ENCODE measurements at regions not wholly inside any gene's neighbourhood (a gene's known extent, or its start where the extent isn't known, plus 50 kb on each side); places are given as distances from the start of the nearest gene placed in this dataset.

- H3K4me3 Mint-ChIP-seq = no peak overlapping the region
These were observed 1339.2 kb upstream of the TENM4 start for GRCh38 chr11:80779905-80780605.

GRCh38 chr11:80778941-80779340 is 1338.1 kb upstream of the TENM4 start:
- H3K4me1 Mint-ChIP-seq = no peaks in the 10 kb centered on the region
- H3K9me3 Mint-ChIP-seq = peaks cover 2 to 6% of the 10 kb centered on the region in 2 donors
- DNase-seq (no peak), ATAC-seq (replicated peaks) (no peak)
- H3K27ac Mint-ChIP-seq = no peak overlapping the region
- no peaks in the 10 kb centered on the region for H3K36me3 Mint-ChIP-seq
- no peaks in the 10 kb centered on the region for H3K27me3 Mint-ChIP-seq
- H3K4me3 Mint-ChIP-seq = no peak overlapping the region

More at GRCh38 chr11:80779905-80780605, 1339.2 kb upstream of the TENM4 start:
- no peaks in the 10 kb centered on the region for H3K27me3 Mint-ChIP-seq
- no peak overlapping the region for H3K27ac Mint-ChIP-seq
- H3K4me1 Mint-ChIP-seq = no peaks in the 10 kb centered on the region
- no peak for DNase-seq
- ATAC-seq (replicated peaks) = no peak
- H3K9me3 Mint-ChIP-seq = peaks cover 2 to 5% of the 10 kb centered on the region in 2 donors
- no peaks in the 10 kb centered on the region for H3K36me3 Mint-ChIP-seq

GRCh38 chr11:80778432-80778831 is 1337.6 kb upstream of the TENM4 start:
- Mint-ChIP-seq H3K27ac (no peak overlapping the region), H3K36me3 (no peaks in the 10 kb centered on the region), H3K4me1 (no peaks in the 10 kb centered on the region), H3K27me3 (no peaks in the 10 kb centered on the region), H3K4me3 (no peak overlapping the region), H3K9me3 (peaks cover 2 to 6% of the 10 kb centered on the region in 2 donors)
- DNase-seq (no peak), ATAC-seq (replicated peaks) (no peak)

GRCh38 chr11:80773919-80774318 is 1333.1 kb upstream of the TENM4 start:
- peaks cover 4 to 9% of the 10 kb centered on the region in 2 donors for H3K9me3 Mint-ChIP-seq
- ATAC-seq (replicated peaks) (no peak), DNase-seq (no peak)
- no peak overlapping the region for H3K4me3 Mint-ChIP-seq
- H3K27ac Mint-ChIP-seq = no peak overlapping the region
- H3K27me3 Mint-ChIP-seq = no peaks in the 10 kb centered on the region
- no peaks in the 10 kb centered on the region for H3K36me3 Mint-ChIP-seq
- no peaks in the 10 kb centered on the region for H3K4me1 Mint-ChIP-seq

GRCh38 chr11:80771017-80771416 is 1330.2 kb upstream of the TENM4 start:
- no peaks in the 10 kb centered on the region for H3K4me1 Mint-ChIP-seq
- H3K27me3 Mint-ChIP-seq = no peaks in the 10 kb centered on the region
- no peak for ATAC-seq (replicated peaks)
- no peak overlapping the region for H3K4me3 Mint-ChIP-seq
- no peaks in the 10 kb centered on the region for H3K36me3 Mint-ChIP-seq
- no peak overlapping the region for H3K27ac Mint-ChIP-seq
- peaks cover 4 to 9% of the 10 kb centered on the region in 2 donors for H3K9me3 Mint-ChIP-seq
- DNase-seq = no peak

GRCh38 chr11:80758787-80759186 is 1318.0 kb upstream of the TENM4 start:
- ATAC-seq (replicated peaks) (no peak), DNase-seq (no peak)
- Mint-ChIP-seq H3K4me1 (no peaks in the 10 kb centered on the region), H3K36me3 (no peaks in the 10 kb centered on the region), H3K27ac (no peak overlapping the region), H3K4me3 (no peak overlapping the region), H3K9me3 (peaks cover 0 to 3% of the 10 kb centered on the region in 2 donors), H3K27me3 (no peaks in the 10 kb centered on the region)

GRCh38 chr11:80748207-80748925 is 1307.5 kb upstream of the TENM4 start:
- ATAC-seq (replicated peaks) (no peak), DNase-seq (no peak)
- Mint-ChIP-seq H3K36me3 (no peaks in the 10 kb centered on the region), H3K27ac (no peak overlapping the region), H3K4me3 (no peak overlapping the region), H3K4me1 (no peaks in the 10 kb centered on the region), H3K9me3 (peaks cover 3 to 4% of the 10 kb centered on the region in 2 donors), H3K27me3 (no peaks in the 10 kb centered on the region)

GRCh38 chr11:80746300-80746699 is 1305.5 kb upstream of the TENM4 start:
- H3K4me1 Mint-ChIP-seq = no peaks in the 10 kb centered on the region
- peaks cover 3 to 4% of the 10 kb centered on the region in 2 donors for H3K9me3 Mint-ChIP-seq
- H3K36me3 Mint-ChIP-seq = no peaks in the 10 kb centered on the region
- no peaks in the 10 kb centered on the region for H3K27me3 Mint-ChIP-seq
- ATAC-seq (replicated peaks) (no peak), DNase-seq (no peak)
- no peak overlapping the region for H3K4me3 Mint-ChIP-seq
- H3K27ac Mint-ChIP-seq = no peak overlapping the region

- H3K27me3 Mint-ChIP-seq = no peaks in the 10 kb centered on the region
- H3K27ac Mint-ChIP-seq = no peak overlapping the region
- H3K4me1 Mint-ChIP-seq = no peaks in the 10 kb centered on the region
- no peak for ATAC-seq (replicated peaks)
- peaks cover 3 to 4% of the 10 kb centered on the region in 2 donors for H3K9me3 Mint-ChIP-seq
- no peak overlapping the region for H3K4me3 Mint-ChIP-seq
- DNase-seq = no peak
- H3K36me3 Mint-ChIP-seq = no peaks in the 10 kb centered on the region
These were observed 1304.6 kb upstream of the TENM4 start for GRCh38 chr11:80745416-80745815.

GRCh38 chr11:80733790-80734189 is 1293.0 kb upstream of the TENM4 start:
- Mint-ChIP-seq H3K27ac (no peak overlapping the region), H3K27me3 (no peaks in the 10 kb centered on the region), H3K36me3 (no peaks in the 10 kb centered on the region), H3K9me3 (peaks cover 0 to 3% of the 10 kb centered on the region in 2 donors), H3K4me1 (no peaks in the 10 kb centered on the region), H3K4me3 (no peak overlapping the region)
- ATAC-seq (replicated peaks) = no peak
- DNase-seq = no peak

GRCh38 chr11:80733361-80733760 is 1292.5 kb upstream of the TENM4 start:
- H3K27me3 Mint-ChIP-seq = no peaks in the 10 kb centered on the region
- DNase-seq (no peak), ATAC-seq (replicated peaks) (no peak)
- H3K36me3 Mint-ChIP-seq = no peaks in the 10 kb centered on the region
- peaks cover 0 to 3% of the 10 kb centered on the region in 2 donors for H3K9me3 Mint-ChIP-seq
- H3K27ac Mint-ChIP-seq = no peak overlapping the region
- H3K4me3 Mint-ChIP-seq = no peak overlapping the region
- no peaks in the 10 kb centered on the region for H3K4me1 Mint-ChIP-seq

GRCh38 chr11:80727315-80727714 is 1286.5 kb upstream of the TENM4 start:
- Mint-ChIP-seq H3K4me1 (no peaks in the 10 kb centered on the region), H3K4me3 (no peak overlapping the region), H3K27me3 (no peaks in the 10 kb centered on the region), H3K27ac (no peak overlapping the region), H3K36me3 (no peaks in the 10 kb centered on the region), H3K9me3 (peaks cover 0 to 2% of the 10 kb centered on the region in 2 donors)
- no peak for ATAC-seq (replicated peaks)
- no peak for DNase-seq

GRCh38 chr11:80726236-80726635 is 1285.4 kb upstream of the TENM4 start:
- Mint-ChIP-seq H3K9me3 (peaks cover 0 to 2% of the 10 kb centered on the region in 2 donors), H3K27me3 (no peaks in the 10 kb centered on the region), H3K4me3 (no peak overlapping the region), H3K36me3 (no peaks in the 10 kb centered on the region), H3K27ac (no peak overlapping the region), H3K4me1 (no peaks in the 10 kb centered on the region)
- ATAC-seq (replicated peaks) = no peak
- no peak for DNase-seq

- Mint-ChIP-seq H3K36me3 (no peaks in the 10 kb centered on the region), H3K4me3 (no peak overlapping the region), H3K9me3 (peaks cover 0 to 2% of the 10 kb centered on the region in 2 donors), H3K27me3 (no peaks in the 10 kb centered on the region), H3K27ac (no peak overlapping the region), H3K4me1 (no peaks in the 10 kb centered on the region)
- DNase-seq (no peak), ATAC-seq (replicated peaks) (no peak)
These were observed 1283.5 kb upstream of the TENM4 start for GRCh38 chr11:80724366-80724765.

- Mint-ChIP-seq H3K4me1 (no peaks in the 10 kb centered on the region), H3K9me3 (no peaks in the 10 kb centered on the region), H3K4me3 (no peak overlapping the region), H3K27me3 (no peaks in the 10 kb centered on the region), H3K27ac (no peak overlapping the region), H3K36me3 (no peaks in the 10 kb centered on the region)
- DNase-seq (no peak), ATAC-seq (replicated peaks) (no peak)
These were observed 1281.8 kb upstream of the TENM4 start for GRCh38 chr11:80722629-80723028.

Measured in stimulated activated naive B cell treated with anti-CD40 and anti-IgM and Interleukin-4, amounts not matched to agents 10 μg/mL and 1 μg/mL and 100 μg/mL, for 72 hours (primary cell).